OCI-LY7 (cell line): ENCODE measurements at regions not wholly inside any gene's neighbourhood (a gene's known extent, or its start where the extent isn't known, plus 50 kb on each side); places are given as distances from the start of the nearest gene placed in this dataset.

Experiments
- CTCF ChIP-seq: fragments of 200-600 bp; sonication (generic); conservative IDR thresholded peaks from 2 replicates; pipeline ENCODE4 v1.5.1; 2014; ENCODE audit warnings: mild to moderate bottlenecking, antibody characterized with exemption, low read length, moderate library complexity, mixed read lengths
- EZH2phosphoT487 ChIP-seq: fragments of 200-600 bp; sonication (generic); IDR thresholded peaks from 2 replicates; pipeline ENCODE4 v1.6.1; 2018; ENCODE audit warnings: low read depth, borderline replicate concordance, mild to moderate bottlenecking, mixed run types, antibody characterized with exemption, low read length, moderate library complexity, mixed read lengths

GRCh38 chr12:82593901-82594396 is 92.8 kb upstream of the TMTC2 start:
- TF ChIP-seq CTCF: no peak
- TF ChIP-seq EZH2phosphoT487: no peak
